Calu3 (cell line): ENCODE measurements at regions not wholly inside any gene's neighbourhood (a gene's known extent, or its start where the extent isn't known, plus 50 kb on each side); places are given as distances from the start of the nearest gene placed in this dataset.

Experiments used
- BruUV-seq: library from RNA; stranded (reverse); fragments of 400-500 nt; replicated peaks from 2 replicates; lab custom pipeline; 2021; lab: Mats Ljungman, UMichigan
- CTCF ChIA-PET: fragments of 300-600 bp; sonication (Branson Sonifier 250); formaldehyde crosslinking; loops from one replicate; lab custom pipeline; 2022; ENCODE audit warnings: antibody characterized with exemption; lab: Charles Lee
- DNase-seq: peaks from one replicate; pipeline ENCODE4 v3.0.0; 2022
- H3K27ac Mint-ChIP-seq: one replicate; pipeline ENCODE4 v1.8.0; 2022; ENCODE audit warnings: mixed read lengths; ENCODE audit not compliant: unreplicated experiment
- H3K27me3 Mint-ChIP-seq: one replicate; pipeline ENCODE4 v1.8.0; 2022; ENCODE audit warnings: mixed read lengths; ENCODE audit not compliant: unreplicated experiment
- H3K36me3 Mint-ChIP-seq: one replicate; pipeline ENCODE4 v1.8.0; 2022; ENCODE audit warnings: mild to moderate bottlenecking, moderate library complexity, mixed read lengths; ENCODE audit not compliant: insufficient read depth, unreplicated experiment
- H3K4me1 Mint-ChIP-seq: one replicate; pipeline ENCODE4 v1.8.0; 2022; ENCODE audit warnings: mild to moderate bottlenecking, low read depth, mixed read lengths; ENCODE audit not compliant: unreplicated experiment
- H3K4me3 Mint-ChIP-seq: one replicate; pipeline ENCODE4 v1.8.0; 2022; ENCODE audit warnings: mild to moderate bottlenecking, low read depth, moderate library complexity, mixed read lengths; ENCODE audit not compliant: unreplicated experiment
- H3K9me3 Mint-ChIP-seq: one replicate; pipeline ENCODE4 v1.8.0; 2022; ENCODE audit warnings: low read depth, mixed read lengths; ENCODE audit not compliant: unreplicated experiment
- intact Hi-C: fragments of 100-400 bp; cut with micrococcal nuclease; formaldehyde crosslinking; loops from one replicate; pipeline ENCODE4 v1.10.0; 2022; ENCODE audit not compliant: unreplicated experiment
- TF ChIP-seq, protein P1 (sequence below): fragments of 200-600 bp; IDR thresholded peaks from one replicate; pipeline ENCODE4 v1.8.0; 2022; ENCODE audit warnings: antibody characterized with exemption; ENCODE audit not compliant: unreplicated experiment

DNA sequence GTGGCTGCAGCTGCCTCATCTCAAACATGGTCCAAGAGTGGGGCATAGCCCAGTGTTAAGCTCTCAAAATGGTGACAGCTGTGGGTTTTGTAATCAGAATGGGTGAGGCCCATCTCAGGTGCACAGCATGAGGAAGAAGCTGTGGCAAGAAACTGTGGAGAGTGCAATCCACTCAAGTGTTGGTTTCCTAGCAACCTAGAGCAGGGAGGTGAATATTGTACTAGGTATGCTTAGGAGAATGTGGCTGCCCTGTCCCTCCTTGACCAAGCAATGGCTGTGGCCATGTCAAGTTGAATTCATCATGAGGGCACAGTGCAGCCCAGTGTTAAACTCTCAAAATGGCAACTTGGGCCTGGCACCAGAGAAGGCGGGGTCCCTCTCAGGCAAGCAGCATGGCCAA lies 160.5 kb upstream of the KCNN2 start:
- CTCF ChIA-PET, result no interaction called here
- Mint-ChIP-seq H3K4me3 (no peak overlapping the region), H3K4me1 (peaks cover 16% of the 10 kb centered on the region), H3K27me3 (no peaks in the 10 kb centered on the region), H3K27ac (no peak overlapping the region), H3K36me3 (no peaks in the 10 kb centered on the region), H3K9me3 (peaks cover 2% of the 10 kb centered on the region)
- intact Hi-C loops, result no loop called here
- no TSS peak for BruUV-seq
- DNase-seq, result no peak
- TF ChIP-seq, protein P1, sequence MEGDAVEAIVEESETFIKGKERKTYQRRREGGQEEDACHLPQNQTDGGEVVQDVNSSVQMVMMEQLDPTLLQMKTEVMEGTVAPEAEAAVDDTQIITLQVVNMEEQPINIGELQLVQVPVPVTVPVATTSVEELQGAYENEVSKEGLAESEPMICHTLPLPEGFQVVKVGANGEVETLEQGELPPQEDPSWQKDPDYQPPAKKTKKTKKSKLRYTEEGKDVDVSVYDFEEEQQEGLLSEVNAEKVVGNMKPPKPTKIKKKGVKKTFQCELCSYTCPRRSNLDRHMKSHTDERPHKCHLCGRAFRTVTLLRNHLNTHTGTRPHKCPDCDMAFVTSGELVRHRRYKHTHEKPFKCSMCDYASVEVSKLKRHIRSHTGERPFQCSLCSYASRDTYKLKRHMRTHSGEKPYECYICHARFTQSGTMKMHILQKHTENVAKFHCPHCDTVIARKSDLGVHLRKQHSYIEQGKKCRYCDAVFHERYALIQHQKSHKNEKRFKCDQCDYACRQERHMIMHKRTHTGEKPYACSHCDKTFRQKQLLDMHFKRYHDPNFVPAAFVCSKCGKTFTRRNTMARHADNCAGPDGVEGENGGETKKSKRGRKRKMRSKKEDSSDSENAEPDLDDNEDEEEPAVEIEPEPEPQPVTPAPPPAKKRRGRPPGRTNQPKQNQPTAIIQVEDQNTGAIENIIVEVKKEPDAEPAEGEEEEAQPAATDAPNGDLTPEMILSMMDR, result no peak

DNA sequence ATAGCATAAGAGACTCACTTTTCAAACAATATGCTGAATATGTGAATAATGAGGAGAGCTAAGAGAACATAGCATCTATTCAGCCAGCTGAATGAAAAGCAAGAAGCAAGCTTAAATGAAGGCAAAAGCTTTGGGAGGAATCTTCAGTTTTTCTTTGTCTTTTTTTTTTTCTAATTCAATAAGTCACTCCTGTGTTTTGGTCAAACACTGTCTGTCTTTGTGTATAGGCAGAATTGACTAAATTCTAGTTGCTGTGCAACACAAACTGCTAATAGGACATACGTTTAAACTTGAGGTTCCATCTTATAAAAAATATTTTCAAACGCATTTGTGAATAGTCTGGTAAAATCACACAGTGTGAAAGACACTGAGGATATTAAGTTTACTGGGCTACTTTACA lies 156.9 kb upstream of the KCNN2 start:
- Mint-ChIP-seq H3K36me3 (no peaks in the 10 kb centered on the region), H3K4me1 (peaks cover 8% of the 10 kb centered on the region), H3K9me3 (peaks cover 2% of the 10 kb centered on the region), H3K27me3 (no peaks in the 10 kb centered on the region), H3K27ac (no peak overlapping the region), H3K4me3 (no peak overlapping the region)
- BruUV-seq, result no TSS peak
- TF ChIP-seq, protein P1, result no peak
- intact Hi-C loops, result no loop called here
- CTCF ChIA-PET, result no interaction called here
- DNase-seq, result no peak

DNA sequence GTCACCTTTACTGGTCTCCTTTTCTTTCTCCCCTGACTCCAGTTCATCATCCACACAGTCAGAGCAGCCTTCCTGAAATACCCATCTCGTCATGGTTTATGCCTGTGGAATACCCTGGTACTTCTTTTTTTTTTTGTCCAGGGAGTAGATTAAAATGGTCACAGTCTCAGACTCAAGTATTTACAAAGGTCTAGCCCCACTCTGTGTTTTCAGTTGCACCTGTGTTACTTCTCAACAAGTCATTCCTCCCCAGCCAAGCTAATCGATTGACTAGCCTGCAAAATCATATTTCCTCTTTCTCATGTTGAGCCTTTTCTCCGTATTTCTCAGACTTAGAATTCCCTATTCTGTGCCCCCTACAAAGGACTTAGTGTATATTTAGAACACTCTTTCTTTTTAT lies 155.2 kb upstream of the KCNN2 start:
- Mint-ChIP-seq H3K27me3 (no peaks in the 10 kb centered on the region), H3K27ac (no peak overlapping the region), H3K36me3 (no peaks in the 10 kb centered on the region), H3K9me3 (no peaks in the 10 kb centered on the region), H3K4me1 (no peaks in the 10 kb centered on the region), H3K4me3 (no peak overlapping the region)
- BruUV-seq, result no TSS peak
- TF ChIP-seq, protein P1, result no peak
- CTCF ChIA-PET, result no interaction called here
- no peak for DNase-seq
- intact Hi-C loops, result no loop called here

DNA sequence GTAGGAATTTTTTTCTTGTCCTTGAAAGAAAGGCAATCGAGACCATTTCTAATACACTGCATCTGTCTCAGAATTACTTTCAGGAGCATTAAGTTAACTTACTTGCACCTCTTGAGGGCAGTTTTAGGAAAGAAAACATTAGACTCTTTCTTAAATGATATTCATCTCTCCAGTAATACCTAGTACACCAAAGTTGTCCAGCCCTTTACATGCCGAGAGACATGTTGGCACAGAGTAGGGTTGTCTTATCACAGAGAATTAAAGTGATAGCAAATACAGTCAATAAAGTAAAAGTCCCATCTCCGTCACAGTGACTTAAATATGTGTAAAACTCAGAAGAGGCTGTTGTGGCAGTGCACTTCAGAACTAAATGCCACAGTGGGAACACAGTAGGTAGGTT lies 154.3 kb upstream of the KCNN2 start:
- no peaks in the 10 kb centered on the region for H3K27me3 Mint-ChIP-seq
- DNase-seq, result no peak
- no peak overlapping the region for H3K27ac Mint-ChIP-seq
- H3K4me1 Mint-ChIP-seq, result no peaks in the 10 kb centered on the region
- H3K36me3 Mint-ChIP-seq, result no peaks in the 10 kb centered on the region
- TF ChIP-seq, protein P1, result no peak
- no peak overlapping the region for H3K4me3 Mint-ChIP-seq
- no TSS peak for BruUV-seq
- intact Hi-C loops, result no loop called here
- CTCF ChIA-PET, result no interaction called here
- no peaks in the 10 kb centered on the region for H3K9me3 Mint-ChIP-seq
